ENCODE measurements at regions not wholly inside any gene's neighbourhood (a gene's known extent, or its start where the extent isn't known, plus 50 kb on each side); places are given as distances from the start of the nearest gene placed in this dataset.

DNA sequence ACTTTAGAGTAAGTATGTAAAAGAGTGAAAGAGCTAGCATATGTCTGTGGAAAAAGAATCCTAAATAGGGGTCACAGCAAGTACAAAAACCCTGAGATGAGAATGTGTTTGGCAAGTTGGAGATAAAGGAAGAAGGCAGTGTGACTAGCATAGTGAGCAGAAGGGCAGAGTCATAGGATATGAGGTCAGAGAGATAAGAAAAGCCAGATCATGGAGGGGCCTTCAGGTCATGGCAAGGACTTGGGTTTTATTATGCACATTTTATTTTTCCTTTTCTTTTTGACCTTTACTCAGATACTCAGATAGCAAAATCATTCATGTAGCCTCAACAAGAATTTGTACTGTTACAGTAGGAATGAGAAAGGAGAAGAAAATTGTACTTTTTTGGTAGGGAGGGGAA, 138.0 kb downstream of the GJA1 start:
- H2AFZ ChIP-seq (ENCODE audit: low read length, unreplicated experiment): peak overlapping the region; percentile 70
- H3K79me2 ChIP-seq (ENCODE audit: control insufficient read depth, insufficient read depth, low read length, unreplicated experiment): no peaks in the 10 kb centered on the region
- H3K27ac ChIP-seq (ENCODE audit: low read depth, low read length): peak overlapping the region; percentile 38
- peaks cover 10% of the 10 kb centered on the region for H3K4me1 ChIP-seq (ENCODE audit: control insufficient read depth, insufficient read depth, low read length, unreplicated experiment)
- H3K36me3 ChIP-seq (ENCODE audit: insufficient read depth, low read length): no peaks in the 10 kb centered on the region
- no peaks in the 10 kb centered on the region for H3K27me3 ChIP-seq (ENCODE audit: insufficient read depth, low read length)
- peak overlapping the region; percentile 6; the same call in 1 of the 2 replicates for H3K4me3 ChIP-seq (ENCODE audit: low read depth, low read length)

DNA sequence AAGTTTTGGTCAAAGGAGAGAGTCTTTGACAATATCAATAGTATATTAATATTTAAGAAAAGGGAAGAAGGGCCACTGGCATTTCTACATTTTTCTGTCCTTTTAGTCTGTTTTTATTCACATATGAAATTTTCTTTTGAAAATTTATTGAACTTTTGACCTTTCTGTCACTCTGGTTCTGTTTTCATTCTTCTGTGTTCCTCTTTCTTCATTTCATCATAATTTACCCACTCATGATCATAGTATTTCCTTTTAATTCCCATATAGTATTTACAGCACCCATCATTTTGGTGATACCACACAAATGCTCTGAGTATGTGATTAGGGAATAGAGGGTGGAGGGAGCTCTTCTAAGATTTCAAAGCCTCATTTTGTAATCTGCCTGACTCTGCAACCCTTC, 142.8 kb downstream of the GJA1 start:
- Histone ChIP-seq H3K79me2 (ENCODE audit: control insufficient read depth, insufficient read depth, low read length, unreplicated experiment) (no peaks in the 10 kb centered on the region), H3K27me3 (ENCODE audit: insufficient read depth, low read length) (no peaks in the 10 kb centered on the region), H3K27ac (ENCODE audit: low read depth, low read length) (no peak overlapping the region), H2AFZ (ENCODE audit: low read length, unreplicated experiment) (no peak overlapping the region), H3K4me3 (ENCODE audit: low read depth, low read length) (no peak overlapping the region), H3K36me3 (ENCODE audit: insufficient read depth, low read length) (no peaks in the 10 kb centered on the region), H3K4me1 (ENCODE audit: control insufficient read depth, insufficient read depth, low read length, unreplicated experiment) (peaks cover 8% of the 10 kb centered on the region)

DNA sequence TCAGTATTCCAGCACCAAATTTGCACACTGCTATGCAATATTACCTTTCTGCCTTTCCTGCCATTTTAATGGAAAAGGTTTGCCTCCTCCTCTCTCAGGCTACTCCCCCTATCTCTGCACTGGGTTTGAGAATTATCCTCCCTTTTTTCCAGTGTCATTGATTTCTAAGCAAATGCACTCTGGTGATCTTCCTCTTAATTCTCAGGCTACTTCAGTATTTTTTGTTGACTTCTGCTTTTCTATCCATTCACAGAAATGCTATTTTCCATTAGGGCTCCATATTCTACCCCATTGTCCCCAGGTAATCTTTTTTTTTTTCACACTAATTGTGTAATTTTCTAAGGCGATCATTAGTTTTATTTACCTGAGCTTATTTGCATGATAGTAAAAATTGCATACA, 144.0 kb downstream of the GJA1 start:
- H3K27me3 ChIP-seq (ENCODE audit: insufficient read depth, low read length): no peaks in the 10 kb centered on the region

DNA sequence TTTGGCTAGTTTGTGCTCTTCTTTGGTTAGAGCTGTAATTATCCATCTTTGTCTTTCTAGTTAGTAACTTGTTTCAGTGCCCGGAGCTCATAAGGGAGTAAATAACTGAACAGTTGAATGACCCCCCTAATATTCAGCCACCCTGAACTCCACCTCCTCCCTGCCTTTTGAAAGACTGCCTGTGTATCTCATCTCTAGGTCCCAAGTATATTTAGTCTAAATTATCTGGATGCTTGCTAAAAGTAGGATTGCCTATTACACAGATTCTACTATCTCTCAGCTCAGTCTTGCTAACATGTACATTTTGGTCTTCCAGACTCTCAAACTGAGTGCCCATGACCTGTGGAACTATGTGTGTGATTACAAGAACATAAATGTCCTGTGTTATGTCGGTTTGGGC, 145.9 kb downstream of the GJA1 start:
- no peaks in the 10 kb centered on the region for H3K4me1 ChIP-seq (ENCODE audit: control insufficient read depth, insufficient read depth, low read length, unreplicated experiment)
- H3K4me3 ChIP-seq (ENCODE audit: low read depth, low read length): no peak overlapping the region
- H3K36me3 ChIP-seq (ENCODE audit: insufficient read depth, low read length): no peaks in the 10 kb centered on the region
- no peak overlapping the region for H2AFZ ChIP-seq (ENCODE audit: low read length, unreplicated experiment)
- no peaks in the 10 kb centered on the region for H3K27me3 ChIP-seq (ENCODE audit: insufficient read depth, low read length)
- no peak overlapping the region for H3K27ac ChIP-seq (ENCODE audit: low read depth, low read length)
- no peaks in the 10 kb centered on the region for H3K79me2 ChIP-seq (ENCODE audit: control insufficient read depth, insufficient read depth, low read length, unreplicated experiment)

More for the DNA sequence above, 144.0 kb downstream of the GJA1 start:
- H3K79me2 ChIP-seq (ENCODE audit: control insufficient read depth, insufficient read depth, low read length, unreplicated experiment): no peaks in the 10 kb centered on the region
- H3K36me3 ChIP-seq (ENCODE audit: insufficient read depth, low read length): no peaks in the 10 kb centered on the region
- H3K4me3 ChIP-seq (ENCODE audit: low read depth, low read length): no peak overlapping the region
- H2AFZ ChIP-seq (ENCODE audit: low read length, unreplicated experiment): no peak overlapping the region
- H3K27ac ChIP-seq (ENCODE audit: low read depth, low read length): no peak overlapping the region
- no peaks in the 10 kb centered on the region for H3K4me1 ChIP-seq (ENCODE audit: control insufficient read depth, insufficient read depth, low read length, unreplicated experiment)

DNA sequence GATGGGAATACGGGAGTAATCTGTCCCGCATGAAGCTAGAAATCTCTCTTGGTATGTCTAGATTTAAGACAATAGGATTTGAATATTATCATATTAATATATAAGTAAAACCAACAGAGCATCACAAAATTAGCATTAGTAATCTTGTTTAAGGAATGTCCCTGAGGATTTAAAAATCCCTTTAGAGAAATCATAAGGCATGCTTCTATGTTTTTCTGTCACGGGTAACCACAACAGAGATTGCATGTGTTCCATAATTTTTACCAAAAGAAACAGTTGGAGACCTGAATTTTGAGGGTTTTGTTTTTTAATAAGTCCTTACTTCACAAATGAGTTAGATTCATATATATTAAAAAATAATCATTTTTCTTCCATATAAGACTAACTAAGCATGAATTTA, 146.8 kb downstream of the GJA1 start:
- Histone ChIP-seq H3K36me3 (ENCODE audit: insufficient read depth, low read length) (no peaks in the 10 kb centered on the region), H3K4me1 (ENCODE audit: control insufficient read depth, insufficient read depth, low read length, unreplicated experiment) (no peaks in the 10 kb centered on the region), H3K27ac (ENCODE audit: low read depth, low read length) (no peak overlapping the region), H3K4me3 (ENCODE audit: low read depth, low read length) (no peak overlapping the region), H2AFZ (ENCODE audit: low read length, unreplicated experiment) (no peak overlapping the region), H3K79me2 (ENCODE audit: control insufficient read depth, insufficient read depth, low read length, unreplicated experiment) (no peaks in the 10 kb centered on the region), H3K27me3 (ENCODE audit: insufficient read depth, low read length) (no peaks in the 10 kb centered on the region)

DNA sequence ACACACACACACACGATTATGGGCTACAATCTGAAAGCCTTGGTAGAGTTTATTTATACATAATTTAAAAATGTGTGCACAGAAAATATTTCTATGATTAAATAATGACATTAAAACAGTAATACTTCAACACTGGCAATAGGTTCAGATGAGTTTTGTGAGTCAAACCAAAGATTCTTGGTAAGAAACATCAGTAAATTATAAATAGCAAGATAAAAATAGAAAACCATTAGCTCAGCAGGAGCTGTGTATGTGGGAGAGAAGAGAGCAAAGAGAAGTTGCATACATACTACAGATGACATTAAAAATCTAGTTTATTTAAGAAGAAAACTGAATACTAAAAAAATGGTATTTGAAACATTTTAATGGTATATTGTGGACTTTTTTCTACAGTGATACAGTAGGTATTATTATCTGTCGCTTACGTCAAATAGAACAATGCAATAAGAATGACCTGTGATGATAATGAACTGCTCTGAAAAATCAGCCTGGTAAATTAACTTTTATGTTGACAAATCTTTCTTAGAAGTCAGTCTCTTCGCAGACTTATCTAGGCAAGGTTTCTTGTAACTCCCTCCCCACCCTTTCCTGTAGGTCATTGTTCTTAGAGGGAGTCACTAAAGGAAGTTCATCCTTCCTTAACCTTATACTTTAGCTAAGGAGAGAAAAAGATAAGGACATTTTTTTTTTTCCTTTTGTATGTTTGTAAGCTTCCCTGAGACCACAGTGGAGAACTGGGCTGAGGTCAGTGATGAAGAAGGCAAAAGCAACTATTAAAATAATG, 149.3 kb downstream of the GJA1 start:
- Histone ChIP-seq H3K27me3 (ENCODE audit: insufficient read depth, low read length) (no peaks in the 10 kb centered on the region), H3K4me1 (ENCODE audit: control insufficient read depth, insufficient read depth, low read length, unreplicated experiment) (no peaks in the 10 kb centered on the region), H2AFZ (ENCODE audit: low read length, unreplicated experiment) (no peak overlapping the region), H3K27ac (ENCODE audit: low read depth, low read length) (no peak overlapping the region), H3K4me3 (ENCODE audit: low read depth, low read length) (no peak overlapping the region), H3K36me3 (ENCODE audit: insufficient read depth, low read length) (no peaks in the 10 kb centered on the region), H3K79me2 (ENCODE audit: control insufficient read depth, insufficient read depth, low read length, unreplicated experiment) (no peaks in the 10 kb centered on the region)

DNA sequence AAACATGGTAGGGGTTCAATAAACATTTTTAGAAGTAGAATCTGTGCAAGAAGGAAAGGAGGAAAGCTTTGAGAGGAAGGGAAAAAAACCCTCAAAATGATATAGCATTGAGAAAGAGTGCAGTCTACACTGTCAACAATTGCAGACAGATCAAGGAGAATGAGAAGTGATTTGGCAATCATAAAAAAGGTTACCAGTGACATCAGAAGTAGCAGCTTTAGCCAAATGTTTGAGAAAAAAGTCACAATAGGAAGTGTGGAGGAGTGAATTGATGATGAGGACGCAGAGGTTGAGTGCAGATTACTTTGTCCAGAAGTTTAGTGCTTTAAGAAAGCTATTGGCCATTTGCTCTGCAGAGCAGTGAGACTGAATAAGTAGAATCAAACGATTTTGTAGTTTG, 155.0 kb downstream of the GJA1 start:
- Histone ChIP-seq H2AFZ (ENCODE audit: low read length, unreplicated experiment) (no peak overlapping the region), H3K36me3 (ENCODE audit: insufficient read depth, low read length) (no peaks in the 10 kb centered on the region), H3K79me2 (ENCODE audit: control insufficient read depth, insufficient read depth, low read length, unreplicated experiment) (no peaks in the 10 kb centered on the region), H3K27ac (ENCODE audit: low read depth, low read length) (no peak overlapping the region), H3K27me3 (ENCODE audit: insufficient read depth, low read length) (no peaks in the 10 kb centered on the region), H3K4me1 (ENCODE audit: control insufficient read depth, insufficient read depth, low read length, unreplicated experiment) (peaks cover 6% of the 10 kb centered on the region), H3K4me3 (ENCODE audit: low read depth, low read length) (no peak overlapping the region)

DNA sequence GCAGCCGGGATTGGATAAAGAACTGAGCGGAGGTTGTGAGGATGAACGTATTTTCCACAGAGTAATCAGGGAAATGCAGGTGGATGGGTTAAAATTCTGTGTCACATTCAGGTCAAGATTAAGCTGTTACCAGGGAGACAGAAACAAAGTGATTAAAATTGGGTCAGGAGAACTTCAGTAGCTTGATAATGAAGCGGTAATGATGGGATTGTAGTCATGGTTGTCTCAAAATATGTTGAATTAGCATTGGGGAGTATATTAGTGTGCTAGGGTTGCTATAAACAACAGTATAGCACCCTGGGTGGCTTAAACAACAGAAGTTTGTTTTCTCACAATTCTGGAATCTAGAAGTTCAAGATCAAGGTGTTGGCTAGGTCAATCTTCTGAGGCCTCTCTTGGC, 155.5 kb downstream of the GJA1 start:
- Histone ChIP-seq H3K27ac (ENCODE audit: low read depth, low read length) (no peak overlapping the region), H3K4me3 (ENCODE audit: low read depth, low read length) (no peak overlapping the region), H3K4me1 (ENCODE audit: control insufficient read depth, insufficient read depth, low read length, unreplicated experiment) (peaks cover 6% of the 10 kb centered on the region), H2AFZ (ENCODE audit: low read length, unreplicated experiment) (no peak overlapping the region), H3K79me2 (ENCODE audit: control insufficient read depth, insufficient read depth, low read length, unreplicated experiment) (no peaks in the 10 kb centered on the region), H3K36me3 (ENCODE audit: insufficient read depth, low read length) (no peaks in the 10 kb centered on the region), H3K27me3 (ENCODE audit: insufficient read depth, low read length) (no peaks in the 10 kb centered on the region)

DNA sequence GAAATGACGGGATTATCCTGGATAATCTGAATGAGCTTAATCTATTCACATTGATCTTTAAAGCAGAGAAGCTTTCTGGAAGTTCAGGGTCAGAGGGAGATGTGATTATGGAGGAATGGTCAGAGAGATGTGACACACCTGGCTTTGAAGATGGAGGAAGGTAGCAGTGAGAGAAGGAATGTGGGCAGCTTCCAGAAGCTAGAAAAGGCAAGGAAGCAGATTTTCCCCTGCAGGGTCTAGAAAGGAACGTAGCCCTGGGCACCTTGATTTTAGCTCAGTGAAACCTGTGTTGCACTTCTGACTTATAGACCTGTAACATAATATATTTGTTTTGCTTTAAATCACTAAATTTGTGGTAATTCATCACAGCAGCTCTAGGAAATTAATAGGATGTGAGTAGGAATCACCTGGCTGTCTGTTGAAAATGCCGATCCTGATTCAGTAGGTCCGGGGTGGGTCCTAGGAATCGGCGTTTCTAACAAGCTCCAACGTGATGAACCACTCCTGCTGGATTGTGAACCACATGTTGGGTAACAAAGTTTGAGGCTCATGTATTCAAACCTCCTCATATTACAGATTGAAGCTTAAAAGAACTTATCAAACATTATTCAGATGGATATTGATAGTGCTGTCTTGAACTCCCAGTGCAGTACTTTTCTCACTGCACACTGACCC, 157.0 kb downstream of the GJA1 start:
- Histone ChIP-seq H3K4me3 (ENCODE audit: low read depth, low read length) (no peak overlapping the region), H3K4me1 (ENCODE audit: control insufficient read depth, insufficient read depth, low read length, unreplicated experiment) (peaks cover 7% of the 10 kb centered on the region), H3K27me3 (ENCODE audit: insufficient read depth, low read length) (no peaks in the 10 kb centered on the region), H3K27ac (ENCODE audit: low read depth, low read length) (no peak overlapping the region), H3K79me2 (ENCODE audit: control insufficient read depth, insufficient read depth, low read length, unreplicated experiment) (no peaks in the 10 kb centered on the region), H3K36me3 (ENCODE audit: insufficient read depth, low read length) (no peaks in the 10 kb centered on the region), H2AFZ (ENCODE audit: low read length, unreplicated experiment) (no peak overlapping the region)

DNA sequence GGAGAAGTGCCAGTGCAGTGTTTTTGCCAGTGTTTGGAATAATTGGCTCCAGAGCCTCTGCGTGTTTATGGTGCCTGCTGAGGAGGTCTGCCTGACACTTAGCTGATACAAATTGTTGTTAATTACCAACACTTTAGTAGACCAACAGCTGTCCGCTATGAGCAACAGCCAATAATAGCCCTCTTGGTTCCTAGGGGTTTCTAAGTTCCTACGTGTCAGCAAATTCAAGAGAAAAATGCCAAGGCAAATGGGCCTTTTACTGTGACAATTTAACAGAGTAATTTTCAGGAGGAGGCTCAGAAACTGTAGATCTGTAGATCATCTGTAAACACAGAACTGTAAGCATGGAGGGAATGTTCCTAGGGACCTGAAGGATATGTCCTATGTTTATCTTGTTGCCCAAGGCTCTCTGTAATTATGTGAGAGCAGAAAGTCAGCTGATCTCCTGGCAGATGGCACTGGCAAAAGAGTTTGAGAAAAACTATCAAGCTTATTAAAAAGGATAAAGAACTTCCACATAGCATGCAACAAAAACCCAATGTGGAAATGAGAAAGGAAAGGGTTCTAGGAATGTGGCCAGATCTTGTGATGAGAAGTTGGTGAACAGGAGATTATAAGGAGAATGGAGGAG, 157.7 kb downstream of the GJA1 start:
- Histone ChIP-seq H3K4me3 (ENCODE audit: low read depth, low read length) (no peak overlapping the region), H3K27ac (ENCODE audit: low read depth, low read length) (no peak overlapping the region), H3K27me3 (ENCODE audit: insufficient read depth, low read length) (no peaks in the 10 kb centered on the region)

More for the DNA sequence above, 157.7 kb downstream of the GJA1 start:
- H3K79me2 ChIP-seq (ENCODE audit: control insufficient read depth, insufficient read depth, low read length, unreplicated experiment): no peaks in the 10 kb centered on the region
- H3K4me1 ChIP-seq (ENCODE audit: control insufficient read depth, insufficient read depth, low read length, unreplicated experiment): peaks cover 9% of the 10 kb centered on the region
- H3K36me3 ChIP-seq (ENCODE audit: insufficient read depth, low read length): no peaks in the 10 kb centered on the region; the same call in 1 of the 2 replicates
- H2AFZ ChIP-seq (ENCODE audit: low read length, unreplicated experiment): no peak overlapping the region
